Neural crest cell (in vitro differentiated cells): ENCODE measurements at regions not wholly inside any gene's neighbourhood (a gene's known extent, or its start where the extent isn't known, plus 50 kb on each side); places are given as distances from the start of the nearest gene placed in this dataset.

ENCODE experiments used
- DNase-seq: peaks from one replicate; pipeline ENCODE4 v3.0.0; 2021; ENCODE audit warnings: low read depth, mixed read lengths, low spot score
- H3K27ac Mint-ChIP-seq: one replicate; pipeline ENCODE4 v1.8.0; 2021; ENCODE audit warnings: mild to moderate bottlenecking, mixed read lengths; ENCODE audit not compliant: unreplicated experiment
- H3K27me3 Mint-ChIP-seq: 2 replicates; pipeline ENCODE4 v1.8.0; 2021; ENCODE audit warnings: low read depth, mild to moderate bottlenecking, mixed read lengths
- H3K36me3 Mint-ChIP-seq: 2 replicates; pipeline ENCODE4 v1.8.0; 2021; ENCODE audit warnings: low read depth, mild to moderate bottlenecking, mixed read lengths
- H3K4me1 Mint-ChIP-seq: 2 replicates; pipeline ENCODE4 v1.8.0; 2021; ENCODE audit warnings: mixed read lengths
- H3K4me3 Mint-ChIP-seq: one replicate; pipeline ENCODE4 v1.8.0; 2021; ENCODE audit warnings: mild to moderate bottlenecking, mixed read lengths
- H3K9me3 Mint-ChIP-seq: 2 replicates; pipeline ENCODE4 v1.8.0; 2021; ENCODE audit warnings: mixed read lengths
- TF ChIP-seq, protein P1 (sequence below): fragments of 200-600 bp; sonication (generic); conservative IDR thresholded peaks from 2 replicates; pipeline ENCODE4 v1.5.0; 2021; ENCODE audit warnings: antibody characterized with exemption, mild to moderate bottlenecking

DNA sequence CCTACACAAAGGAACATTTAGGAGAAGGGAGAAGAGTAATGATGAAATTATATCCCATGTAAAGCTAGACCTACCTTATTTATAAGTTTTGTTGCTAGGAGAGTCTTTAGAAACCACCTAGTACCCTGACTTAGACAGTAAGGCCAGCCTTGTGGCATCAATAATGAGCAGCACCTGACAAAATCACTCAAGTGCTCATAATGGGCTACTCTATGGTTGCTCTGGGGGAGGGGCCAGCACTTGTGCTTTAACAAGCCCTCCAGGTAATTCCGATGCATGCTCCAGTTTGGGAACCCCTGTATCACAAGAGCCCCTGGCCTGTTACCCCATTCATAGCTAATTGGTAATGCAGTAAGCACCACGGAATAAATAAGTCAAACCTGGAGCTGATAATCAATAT is 102.9 kb upstream of the ALK start:
- TF ChIP-seq, protein P1, sequence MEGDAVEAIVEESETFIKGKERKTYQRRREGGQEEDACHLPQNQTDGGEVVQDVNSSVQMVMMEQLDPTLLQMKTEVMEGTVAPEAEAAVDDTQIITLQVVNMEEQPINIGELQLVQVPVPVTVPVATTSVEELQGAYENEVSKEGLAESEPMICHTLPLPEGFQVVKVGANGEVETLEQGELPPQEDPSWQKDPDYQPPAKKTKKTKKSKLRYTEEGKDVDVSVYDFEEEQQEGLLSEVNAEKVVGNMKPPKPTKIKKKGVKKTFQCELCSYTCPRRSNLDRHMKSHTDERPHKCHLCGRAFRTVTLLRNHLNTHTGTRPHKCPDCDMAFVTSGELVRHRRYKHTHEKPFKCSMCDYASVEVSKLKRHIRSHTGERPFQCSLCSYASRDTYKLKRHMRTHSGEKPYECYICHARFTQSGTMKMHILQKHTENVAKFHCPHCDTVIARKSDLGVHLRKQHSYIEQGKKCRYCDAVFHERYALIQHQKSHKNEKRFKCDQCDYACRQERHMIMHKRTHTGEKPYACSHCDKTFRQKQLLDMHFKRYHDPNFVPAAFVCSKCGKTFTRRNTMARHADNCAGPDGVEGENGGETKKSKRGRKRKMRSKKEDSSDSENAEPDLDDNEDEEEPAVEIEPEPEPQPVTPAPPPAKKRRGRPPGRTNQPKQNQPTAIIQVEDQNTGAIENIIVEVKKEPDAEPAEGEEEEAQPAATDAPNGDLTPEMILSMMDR: no peak
- Mint-ChIP-seq H3K27ac (no peak overlapping the region), H3K36me3 (no peaks in the 10 kb centered on the region), H3K4me3 (no peak overlapping the region), H3K9me3 (peaks cover 2% of the 10 kb centered on the region), H3K4me1 (peaks cover 18% of the 10 kb centered on the region), H3K27me3 (peaks cover 14% of the 10 kb centered on the region)
- DNase-seq: no peak

DNA sequence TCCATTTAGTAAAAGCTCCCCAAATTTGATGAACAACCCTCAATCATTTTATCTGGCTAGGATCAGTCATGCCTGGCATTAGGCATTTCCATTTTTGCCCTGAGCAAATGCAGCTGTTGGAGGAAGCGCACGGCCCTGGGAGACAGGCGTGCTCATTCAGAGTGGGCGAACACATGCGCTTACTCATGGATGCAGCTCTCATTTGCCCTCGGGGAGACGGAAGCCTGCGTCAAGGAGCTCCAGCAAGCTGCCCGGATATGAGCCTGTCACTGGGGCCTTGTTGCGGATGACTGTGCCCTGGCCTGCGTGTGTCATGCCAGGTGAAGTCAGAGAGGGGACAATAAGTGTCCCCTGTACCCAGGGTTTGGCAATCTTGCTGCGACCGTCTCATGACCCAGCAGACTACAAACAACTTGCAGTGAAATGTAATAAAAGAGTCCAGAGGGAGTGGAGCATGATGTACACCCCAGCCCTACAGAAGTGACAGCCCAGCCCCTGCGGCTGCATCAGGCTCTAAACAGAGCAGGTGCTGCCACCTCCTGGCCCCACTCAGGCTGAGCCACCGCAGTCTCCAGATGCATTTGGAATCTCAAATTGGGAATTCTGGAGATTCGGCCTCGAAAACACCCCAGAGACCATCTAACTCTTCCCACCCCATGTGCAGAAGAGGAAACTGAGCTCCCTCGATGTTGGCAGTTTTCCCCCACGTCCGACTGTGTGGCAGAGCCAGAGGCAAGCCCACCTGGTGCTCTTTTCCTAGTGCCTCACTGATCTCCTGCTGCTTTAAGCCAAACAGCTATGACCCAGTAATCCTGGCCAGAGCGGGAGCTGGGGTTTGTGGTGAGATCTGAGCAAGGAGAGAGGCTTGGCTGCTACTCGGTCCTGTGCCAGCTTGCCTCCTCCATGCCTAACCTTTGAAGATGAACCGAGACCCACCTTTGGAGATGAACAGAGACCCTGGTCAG is 105.0 kb upstream of the ALK start:
- Mint-ChIP-seq H3K27ac (peak overlapping the region; percentile 59), H3K9me3 (peaks cover 2% of the 10 kb centered on the region), H3K4me1 (peaks cover 23% of the 10 kb centered on the region), H3K36me3 (no peaks in the 10 kb centered on the region), H3K27me3 (peaks cover 14% of the 10 kb centered on the region), H3K4me3 (no peak overlapping the region)
- peak; percentile 63 for DNase-seq
- TF ChIP-seq, protein P1: peak; percentile 89

DNA sequence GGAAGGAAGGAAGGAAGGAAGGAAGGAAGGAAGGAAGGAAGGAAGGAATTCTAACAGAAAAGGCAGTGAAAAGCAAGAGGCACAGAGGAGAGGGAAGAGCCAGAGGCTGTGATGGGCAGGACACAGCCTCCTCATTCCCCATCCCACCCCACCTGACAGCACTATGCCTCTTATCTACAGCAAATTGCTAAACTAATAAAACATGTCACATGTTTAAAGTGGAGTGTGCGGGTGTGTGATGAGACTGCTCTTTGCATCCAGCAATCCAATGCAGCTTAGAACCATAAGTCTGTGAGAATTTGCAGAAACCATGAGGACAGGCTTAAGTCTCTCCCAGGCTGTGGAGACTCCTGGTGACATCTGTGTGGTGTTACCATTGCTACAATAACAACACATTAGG is 108.4 kb upstream of the ALK start:
- DNase-seq: no peak
- Mint-ChIP-seq H3K27me3 (peaks cover 14% of the 10 kb centered on the region), H3K9me3 (peaks cover 2% of the 10 kb centered on the region), H3K4me3 (no peak overlapping the region), H3K4me1 (peaks cover 23% of the 10 kb centered on the region), H3K27ac (no peak overlapping the region), H3K36me3 (no peaks in the 10 kb centered on the region)
- TF ChIP-seq, protein P1: no peak

DNA sequence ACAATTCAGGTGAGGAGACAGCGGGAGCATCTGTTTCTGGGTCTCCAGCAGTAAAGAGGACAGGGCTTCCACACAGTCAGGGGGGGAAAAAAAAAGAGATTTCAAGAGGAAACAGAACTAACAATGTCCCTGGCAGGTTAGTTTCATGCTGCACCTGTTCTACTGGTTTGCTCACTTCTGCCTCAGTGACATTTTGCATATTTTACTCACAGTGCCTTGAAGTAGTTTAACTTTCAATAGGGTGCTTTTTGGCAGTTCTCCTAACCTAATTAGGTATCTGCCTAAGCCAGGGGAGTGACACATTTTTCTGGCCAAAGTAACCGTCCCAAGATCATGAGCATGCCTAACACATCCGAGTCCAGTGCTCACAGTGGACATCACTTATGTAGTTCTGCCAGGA is 109.0 kb upstream of the ALK start:
- H3K27me3 Mint-ChIP-seq: peaks cover 14% of the 10 kb centered on the region
- peaks cover 2% of the 10 kb centered on the region for H3K9me3 Mint-ChIP-seq
- DNase-seq: no peak
- no peak overlapping the region for H3K4me3 Mint-ChIP-seq
- H3K4me1 Mint-ChIP-seq: peaks cover 23% of the 10 kb centered on the region
- H3K27ac Mint-ChIP-seq: no peak overlapping the region
- no peaks in the 10 kb centered on the region for H3K36me3 Mint-ChIP-seq
- TF ChIP-seq, protein P1: no peak

DNA sequence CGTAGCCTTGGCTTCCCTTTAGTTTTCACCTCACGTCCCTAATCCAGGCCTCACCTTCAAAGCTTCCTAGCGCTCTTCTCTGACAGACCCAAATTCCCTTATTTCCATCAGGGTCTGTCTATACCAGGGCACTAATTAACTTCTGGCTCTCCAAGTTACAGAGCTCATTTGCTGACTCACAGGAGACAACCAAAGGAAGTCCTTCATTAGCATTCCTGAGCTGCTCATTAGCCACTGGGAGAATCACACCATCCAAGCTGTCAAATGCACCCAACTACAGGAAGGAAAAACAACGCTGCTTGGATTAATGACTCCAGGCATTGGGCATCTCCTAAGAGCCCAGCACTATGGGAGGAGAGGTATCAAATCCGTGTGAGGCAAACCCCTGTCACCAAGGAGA is 109.8 kb upstream of the ALK start:
- H3K27me3 Mint-ChIP-seq: peaks cover 14% of the 10 kb centered on the region
- peaks cover 19% of the 10 kb centered on the region for H3K4me1 Mint-ChIP-seq
- no peaks in the 10 kb centered on the region for H3K9me3 Mint-ChIP-seq
- H3K27ac Mint-ChIP-seq: no peak overlapping the region
- no peak overlapping the region for H3K4me3 Mint-ChIP-seq
- DNase-seq: no peak
- H3K36me3 Mint-ChIP-seq: no peaks in the 10 kb centered on the region
- TF ChIP-seq, protein P1: no peak
